Keratinocyte (primary cell): ENCODE measurements at regions not wholly inside any gene's neighbourhood (a gene's known extent, or its start where the extent isn't known, plus 50 kb on each side); places are given as distances from the start of the nearest gene placed in this dataset.

Experiments
- DNase-seq: peaks from one replicate; pipeline ENCODE4 v3.0.0-alpha.2; 2011; ENCODE audit warnings: low read depth, missing footprints, low spot score
- FAIRE-seq: peaks from 2 replicates; lab custom pipeline; 2011; peaks lifted over from hg19 to GRCh38; lab: Jason Lieb, UNC
- H2AFZ ChIP-seq: 2 replicates; pipeline ENCODE4 v1.6.0; 2012; ENCODE audit warnings: low read length, control low read depth, inconsistent platforms; ENCODE audit not compliant: control insufficient read depth
- H3K27ac ChIP-seq: 2 replicates; pipeline ENCODE4 v1.5.1; 2011; ENCODE audit warnings: low read length; ENCODE audit not compliant: control insufficient read depth, insufficient read depth
- H3K27me3 ChIP-seq: 3 replicates; pipeline ENCODE4 v1.6.0; 2011; ENCODE audit warnings: low read length; ENCODE audit not compliant: control insufficient read depth, insufficient read depth; ENCODE audit errors: extremely low read depth
- H3K36me3 ChIP-seq, 2 experiments: 2 replicates in 1 of 2; 3 replicates in 1 of 2; pipeline ENCODE4 v1.5.1; 2011; ENCODE audit warnings: low read length in 2 of 2, mild to moderate bottlenecking in 1 of 2; ENCODE audit not compliant: control insufficient read depth in 2 of 2, insufficient read depth in 2 of 2; ENCODE audit errors: extremely low read depth in 1 of 2
- H3K4me1 ChIP-seq: 3 replicates; pipeline ENCODE4 v1.5.1; 2011; ENCODE audit warnings: low read length; ENCODE audit not compliant: control insufficient read depth, insufficient read depth; ENCODE audit errors: extremely low read depth
- H3K4me2 ChIP-seq: 3 replicates; pipeline ENCODE4 v1.6.0; 2011; ENCODE audit warnings: low read depth, low read length; ENCODE audit not compliant: control insufficient read depth, insufficient read depth; ENCODE audit errors: extremely low read depth
- H3K4me3 ChIP-seq, 3 experiments: fragments of 200-600 bp in 1 of 3; sonication (generic) in 1 of 3; 2 replicates in 2 of 3; 3 replicates in 1 of 3; pipeline ENCODE4 v1.5.1; 2011 to 2016; ENCODE audit warnings: low read length in 3 of 3, mild to moderate bottlenecking in 3 of 3, control low read depth in 2 of 3, inconsistent platforms in 1 of 3, low read depth in 1 of 3, mixed read lengths in 1 of 3, mixed run types in 1 of 3, moderate library complexity in 1 of 3; ENCODE audit not compliant: control insufficient read depth in 2 of 3, insufficient read depth in 2 of 3; ENCODE audit errors: extremely low read depth in 1 of 3
- H3K79me2 ChIP-seq: 2 replicates; pipeline ENCODE4 v1.6.0; 2012; ENCODE audit warnings: low read length; ENCODE audit not compliant: control insufficient read depth, insufficient read depth
- H3K9ac ChIP-seq: 3 replicates; pipeline ENCODE4 v1.6.0; 2011; ENCODE audit warnings: low read length; ENCODE audit not compliant: control insufficient read depth, insufficient read depth; ENCODE audit errors: extremely low read depth
- H3K9me1 ChIP-seq: 3 replicates; pipeline ENCODE4 v1.6.0; 2011; ENCODE audit warnings: low read length; ENCODE audit not compliant: control insufficient read depth, insufficient read depth; ENCODE audit errors: extremely low read depth
- H3K9me3 ChIP-seq: 2 replicates; pipeline ENCODE4 v1.5.1; 2012; ENCODE audit warnings: low read depth, low read length; ENCODE audit not compliant: control insufficient read depth
- H4K20me1 ChIP-seq: 3 replicates; pipeline ENCODE4 v1.6.0; 2011; ENCODE audit warnings: low read length; ENCODE audit not compliant: control insufficient read depth, insufficient read depth; ENCODE audit errors: extremely low read depth
- EZH2 ChIP-seq: IDR thresholded peaks from one replicate; pipeline ENCODE4 v1.6.1; 2012; ENCODE audit warnings: inconsistent platforms, mild to moderate bottlenecking, low read length, moderate library complexity
- dilution Hi-C: fragments of 300-500 bp; cut with MboI; formaldehyde crosslinking; loops from one replicate; pipeline ENCODE4 v1.7.0; 2020; ENCODE audit warnings: low sequenced_read_pairs; ENCODE audit not compliant: extremely low pct_ligation_motif_present
- TF ChIP-seq, protein P1 (sequence below), 3 experiments: IDR thresholded peaks in 1 of 3; conservative IDR thresholded peaks in 1 of 3; optimal IDR thresholded peaks in 1 of 3; 2 replicates in 2 of 3; 3 replicates in 1 of 3; pipeline versions ENCODE3 to v1.5.1; 2011; ENCODE audit warnings: low read length in 3 of 3, mild to moderate bottlenecking in 3 of 3, moderate library complexity in 2 of 3, control low read depth in 1 of 3, inconsistent platforms in 1 of 3; ENCODE audit not compliant: insufficient read depth in 2 of 3; ENCODE audit errors: extremely low read depth in 1 of 3

DNA sequence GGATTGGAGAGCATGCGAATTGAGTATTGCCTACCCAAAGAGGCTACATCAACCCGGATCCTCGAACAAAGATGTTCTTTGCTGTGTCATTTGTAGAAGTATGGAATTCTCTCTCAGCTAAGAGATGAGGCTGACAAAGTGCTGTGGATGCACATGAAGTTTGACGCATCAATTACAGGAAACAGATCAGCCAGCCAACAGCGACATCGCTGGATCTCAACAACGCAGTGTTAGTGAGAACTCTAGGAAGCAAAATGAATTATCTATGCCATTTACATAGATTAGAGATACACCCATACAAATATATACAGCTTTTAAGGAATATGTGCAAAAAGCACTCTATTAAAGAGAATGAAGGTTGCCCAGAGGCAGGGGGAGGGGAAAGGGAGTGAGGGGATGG is 160.6 kb upstream of the RGMA start:
- H4K20me1 ChIP-seq: no peaks in the 10 kb centered on the region
- no peak overlapping the region for H2AFZ ChIP-seq
- H3K36me3 ChIP-seq: no peaks in the 10 kb centered on the region
- no peaks in the 10 kb centered on the region for H3K27me3 ChIP-seq
- H3K4me2 ChIP-seq: no peak overlapping the region
- H3K4me3 ChIP-seq: no peak overlapping the region
- dilution Hi-C loops: no loop called here
- DNase-seq (no peak), FAIRE-seq (no peak)
- no peaks in the 10 kb centered on the region for H3K9me1 ChIP-seq
- no peaks in the 10 kb centered on the region for H3K79me2 ChIP-seq
- no peak overlapping the region for H3K9ac ChIP-seq
- TF ChIP-seq, protein P1, sequence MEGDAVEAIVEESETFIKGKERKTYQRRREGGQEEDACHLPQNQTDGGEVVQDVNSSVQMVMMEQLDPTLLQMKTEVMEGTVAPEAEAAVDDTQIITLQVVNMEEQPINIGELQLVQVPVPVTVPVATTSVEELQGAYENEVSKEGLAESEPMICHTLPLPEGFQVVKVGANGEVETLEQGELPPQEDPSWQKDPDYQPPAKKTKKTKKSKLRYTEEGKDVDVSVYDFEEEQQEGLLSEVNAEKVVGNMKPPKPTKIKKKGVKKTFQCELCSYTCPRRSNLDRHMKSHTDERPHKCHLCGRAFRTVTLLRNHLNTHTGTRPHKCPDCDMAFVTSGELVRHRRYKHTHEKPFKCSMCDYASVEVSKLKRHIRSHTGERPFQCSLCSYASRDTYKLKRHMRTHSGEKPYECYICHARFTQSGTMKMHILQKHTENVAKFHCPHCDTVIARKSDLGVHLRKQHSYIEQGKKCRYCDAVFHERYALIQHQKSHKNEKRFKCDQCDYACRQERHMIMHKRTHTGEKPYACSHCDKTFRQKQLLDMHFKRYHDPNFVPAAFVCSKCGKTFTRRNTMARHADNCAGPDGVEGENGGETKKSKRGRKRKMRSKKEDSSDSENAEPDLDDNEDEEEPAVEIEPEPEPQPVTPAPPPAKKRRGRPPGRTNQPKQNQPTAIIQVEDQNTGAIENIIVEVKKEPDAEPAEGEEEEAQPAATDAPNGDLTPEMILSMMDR (optimal IDR thresholded peaks at IDR 0.05 in 1 of 3, IDR thresholded peaks at IDR 0.05 in 1 of 3, conservative IDR thresholded peaks at IDR 0.05 in 1 of 3; ENCODE audit: extremely low read depth in 1 of 3, insufficient read depth in 2 of 3, low read length in 3 of 3): no peak
- no peak for TF ChIP-seq EZH2
- no peak overlapping the region for H3K27ac ChIP-seq
- H3K4me1 ChIP-seq: no peaks in the 10 kb centered on the region
- H3K9me3 ChIP-seq: no peaks in the 10 kb centered on the region

DNA sequence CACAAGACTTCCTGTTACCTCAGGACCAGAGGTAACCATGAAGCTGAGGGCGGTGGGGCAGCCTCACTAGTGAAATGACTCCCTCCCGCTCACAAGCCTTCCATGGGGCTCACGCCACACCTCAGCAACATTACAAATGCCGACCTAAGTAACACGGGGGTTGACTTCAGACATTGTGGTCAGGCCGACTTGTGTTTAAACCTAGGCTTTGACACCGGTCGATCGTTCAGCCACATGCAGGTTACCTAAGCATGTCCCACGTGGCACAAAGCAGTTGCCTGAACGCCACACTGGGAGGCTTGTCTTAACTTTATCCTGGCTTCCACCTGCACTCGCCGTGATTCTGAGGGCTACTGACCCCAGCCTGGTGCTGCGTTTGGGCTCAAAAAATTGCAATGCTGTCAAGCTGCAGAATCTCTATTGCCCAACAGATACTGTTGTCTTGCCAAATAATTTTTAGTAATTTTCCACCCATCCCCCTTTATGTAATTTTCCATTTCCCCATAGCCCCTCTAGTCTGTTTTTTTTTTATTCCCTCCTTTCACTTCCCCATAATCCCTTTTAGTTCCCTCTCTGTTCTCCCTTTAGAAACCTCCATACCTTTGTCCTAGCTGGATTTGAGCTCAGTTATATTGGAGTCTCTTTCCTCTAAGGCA is 158.6 kb upstream of the RGMA start:
- no peak overlapping the region for H2AFZ ChIP-seq
- no peaks in the 10 kb centered on the region for H3K36me3 ChIP-seq
- H3K79me2 ChIP-seq: no peaks in the 10 kb centered on the region
- H4K20me1 ChIP-seq: no peaks in the 10 kb centered on the region
- no peaks in the 10 kb centered on the region for H3K27me3 ChIP-seq
- H3K4me2 ChIP-seq: no peak overlapping the region
- no peaks in the 10 kb centered on the region for H3K9me1 ChIP-seq
- H3K27ac ChIP-seq: no peak overlapping the region
- FAIRE-seq (no peak), DNase-seq (no peak)
- dilution Hi-C loops: no loop called here
- H3K9me3 ChIP-seq: no peaks in the 10 kb centered on the region
- TF ChIP-seq, protein P1 (optimal IDR thresholded peaks at IDR 0.05 in 1 of 3, IDR thresholded peaks at IDR 0.05 in 1 of 3, conservative IDR thresholded peaks at IDR 0.05 in 1 of 3; ENCODE audit: extremely low read depth in 1 of 3, insufficient read depth in 2 of 3, low read length in 3 of 3): no peak
- no peak for TF ChIP-seq EZH2
- H3K9ac ChIP-seq: no peak overlapping the region
- no peak overlapping the region for H3K4me3 ChIP-seq
- no peaks in the 10 kb centered on the region for H3K4me1 ChIP-seq
